GM23248 (cell line): ENCODE measurements at regions not wholly inside any gene's neighbourhood (a gene's known extent, or its start where the extent isn't known, plus 50 kb on each side); places are given as distances from the start of the nearest gene placed in this dataset.

Source experiments
- DNase-seq: peaks from one replicate; pipeline ENCODE4 v3.0.0-alpha.2; 2015
- H2AFZ ChIP-seq: fragments of 200-600 bp; sonication (generic); 2 replicates; pipeline ENCODE4 v1.6.1; 2016; ENCODE audit warnings: antibody characterized with exemption
- H3F3A ChIP-seq: fragments of 200-600 bp; sonication (generic); 2 replicates; pipeline ENCODE4 v1.6.1; 2016; ENCODE audit warnings: mild to moderate bottlenecking, antibody characterized with exemption, mixed run types; ENCODE audit not compliant: insufficient read depth
- H3K27ac ChIP-seq: fragments of 200-600 bp; sonication (generic); 2 replicates; pipeline ENCODE4 v1.5.1; 2016; ENCODE audit warnings: mild to moderate bottlenecking
- H3K27me3 ChIP-seq: fragments of 200-600 bp; sonication (generic); replicated peaks from 2 replicates; pipeline ENCODE4 v1.6.1; 2016; ENCODE audit warnings: mild to moderate bottlenecking; ENCODE audit not compliant: insufficient read depth
- H3K36me3 ChIP-seq: fragments of 200-600 bp; sonication (generic); 2 replicates; pipeline ENCODE4 v1.6.1; 2016; ENCODE audit warnings: low read depth, mild to moderate bottlenecking
- H3K4me1 ChIP-seq: fragments of 200-600 bp; sonication (generic); 2 replicates; pipeline ENCODE4 v1.6.1; 2016; ENCODE audit warnings: mild to moderate bottlenecking; ENCODE audit not compliant: insufficient read depth
- H3K4me2 ChIP-seq: fragments of 200-600 bp; sonication (generic); one replicate; pipeline ENCODE4 v1.6.1; 2016; ENCODE audit warnings: mild to moderate bottlenecking; ENCODE audit not compliant: unreplicated experiment
- H3K4me3 ChIP-seq: fragments of 200-600 bp; sonication (generic); 2 replicates; pipeline ENCODE4 v1.5.1; 2016; ENCODE audit warnings: mild to moderate bottlenecking
- H3K79me2 ChIP-seq: fragments of 200-600 bp; sonication (generic); 2 replicates; pipeline ENCODE4 v1.6.1; 2016; ENCODE audit warnings: mild to moderate bottlenecking; ENCODE audit not compliant: insufficient read depth
- H3K9ac ChIP-seq: fragments of 200-600 bp; sonication (generic); 2 replicates; pipeline ENCODE4 v1.6.1; 2016; ENCODE audit warnings: mild to moderate bottlenecking
- H3K9me2 ChIP-seq: fragments of 200-600 bp; sonication (generic); 2 replicates; pipeline ENCODE4 v1.6.1; 2016; ENCODE audit warnings: mixed run types, mild to moderate bottlenecking, moderate library complexity; ENCODE audit not compliant: insufficient read depth
- H3K9me3 ChIP-seq: fragments of 200-600 bp; sonication (generic); one replicate; pipeline ENCODE4 v1.6.1; 2017; ENCODE audit warnings: low read depth
- H4K20me1 ChIP-seq: fragments of 200-600 bp; sonication (generic); 2 replicates; pipeline ENCODE4 v1.6.0; 2016; ENCODE audit not compliant: insufficient read depth
- EZH2 ChIP-seq: fragments of 200-600 bp; sonication (generic); IDR thresholded peaks from 2 replicates; pipeline ENCODE4 v1.6.1; 2018; ENCODE audit warnings: antibody characterized with exemption, mild to moderate bottlenecking; ENCODE audit not compliant: insufficient read depth, poor library complexity, severe bottlenecking
- EZH2phosphoT487 ChIP-seq: fragments of 200-600 bp; sonication (generic); IDR thresholded peaks from 2 replicates; pipeline ENCODE4 v1.6.1; 2018; ENCODE audit warnings: antibody characterized with exemption, moderate library complexity, mild to moderate bottlenecking, low read depth; ENCODE audit not compliant: insufficient read depth
- WGBS, 2 experiments: methylation state at CpG; one replicate each; pipeline ENCODE4 v1.1.6; 2015 to 2017; ENCODE audit warnings: low lambda C conversion rate in 2 of 2, low coverage in 1 of 2; ENCODE audit errors: missing lambda C conversion rate in 2 of 2; 5-methylcytosine and 5-hydroxymethylcytosine counted together
- in situ Hi-C: fragments of 300-500 bp; cut with MboI; formaldehyde crosslinking; loops from 2 replicates; pipeline ENCODE4 v1.15.0; 2020

DNA sequence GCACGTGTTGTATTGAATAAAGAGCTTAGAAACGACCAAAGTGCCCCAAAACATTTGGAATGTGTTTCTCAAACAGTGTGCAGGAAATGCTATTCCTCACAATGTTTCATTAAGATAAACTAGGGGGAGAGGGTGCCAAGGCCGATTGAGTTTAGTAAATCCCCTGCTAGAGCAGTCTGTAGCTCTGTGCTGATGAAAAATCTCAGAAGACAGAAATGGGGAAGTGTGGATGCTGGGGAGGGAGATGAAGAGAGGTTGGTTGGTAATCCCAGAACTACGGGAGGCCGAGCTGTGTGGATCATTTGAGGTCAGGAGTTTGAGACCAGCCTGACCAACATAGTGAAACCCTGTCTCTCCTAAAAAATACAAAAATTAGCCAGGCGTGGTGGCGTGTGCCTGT lies 121.2 kb downstream of the FOXB1 start:
- H3K4me3 ChIP-seq, result no peak overlapping the region
- peaks cover 13% of the 10 kb centered on the region for H3K4me1 ChIP-seq
- no peaks in the 10 kb centered on the region; the same call in 1 of the 2 replicates for H3K27me3 ChIP-seq
- H2AFZ ChIP-seq, result no peak overlapping the region
- H3K9ac ChIP-seq, result no peak overlapping the region
- 53 to 61% methylated on average over 7 of the region's 7 CpGs for WGBS, 2 experiments
- H4K20me1 ChIP-seq, result no peaks in the 10 kb centered on the region
- H3K9me2 ChIP-seq, result no peaks in the 10 kb centered on the region
- no peak for DNase-seq
- H3K9me3 ChIP-seq, result no peaks in the 10 kb centered on the region
- in situ Hi-C loops, result no loop called here
- TF ChIP-seq EZH2phosphoT487 (no peak), EZH2 (no peak)
- H3K27ac ChIP-seq, result no peak overlapping the region
- H3K4me2 ChIP-seq, result no peak overlapping the region
- H3F3A ChIP-seq, result peaks cover 12% of the 10 kb centered on the region
- H3K79me2 ChIP-seq, result no peaks in the 10 kb centered on the region
- H3K36me3 ChIP-seq, result no peaks in the 10 kb centered on the region

DNA sequence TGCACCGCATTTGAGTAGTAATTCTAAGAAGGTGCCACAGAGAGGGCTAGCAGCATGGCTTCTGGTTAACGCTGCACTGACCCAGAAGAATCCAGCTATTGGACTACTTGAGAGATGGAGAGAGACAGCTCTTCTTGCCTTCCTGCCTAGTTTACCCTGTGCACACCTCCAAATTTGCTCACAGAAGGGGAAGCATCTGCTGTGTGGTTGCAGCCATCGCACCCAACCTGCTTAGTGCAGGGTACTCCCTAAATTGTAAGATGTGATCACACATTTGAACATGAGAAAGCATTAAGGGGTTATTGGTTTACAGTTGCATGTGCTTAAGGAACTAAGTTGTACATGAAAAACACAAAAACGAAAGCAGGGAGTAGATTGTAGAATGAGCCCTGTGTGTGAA lies 122.1 kb downstream of the FOXB1 start:
- H3K4me2 ChIP-seq, result no peak overlapping the region
- H3K4me1 ChIP-seq, result peaks cover 14% of the 10 kb centered on the region
- no peaks in the 10 kb centered on the region for H3K9me2 ChIP-seq
- no peaks in the 10 kb centered on the region for H3K79me2 ChIP-seq
- no peak for TF ChIP-seq EZH2
- TF ChIP-seq EZH2phosphoT487, result no peak
- 76 to 79% methylated on average over 4 of the region's 4 CpGs for WGBS, 2 experiments
- H4K20me1 ChIP-seq, result no peaks in the 10 kb centered on the region
- H3K27ac ChIP-seq, result no peak overlapping the region
- H2AFZ ChIP-seq, result no peak overlapping the region
- no peak overlapping the region for H3K4me3 ChIP-seq
- H3K9ac ChIP-seq, result no peak overlapping the region
- H3K36me3 ChIP-seq, result no peaks in the 10 kb centered on the region
- H3K9me3 ChIP-seq, result no peaks in the 10 kb centered on the region
- H3F3A ChIP-seq, result peaks cover 12% of the 10 kb centered on the region
- in situ Hi-C loops, result no loop called here
- no peaks in the 10 kb centered on the region; the same call in 1 of the 2 replicates for H3K27me3 ChIP-seq
- DNase-seq, result no peak

DNA sequence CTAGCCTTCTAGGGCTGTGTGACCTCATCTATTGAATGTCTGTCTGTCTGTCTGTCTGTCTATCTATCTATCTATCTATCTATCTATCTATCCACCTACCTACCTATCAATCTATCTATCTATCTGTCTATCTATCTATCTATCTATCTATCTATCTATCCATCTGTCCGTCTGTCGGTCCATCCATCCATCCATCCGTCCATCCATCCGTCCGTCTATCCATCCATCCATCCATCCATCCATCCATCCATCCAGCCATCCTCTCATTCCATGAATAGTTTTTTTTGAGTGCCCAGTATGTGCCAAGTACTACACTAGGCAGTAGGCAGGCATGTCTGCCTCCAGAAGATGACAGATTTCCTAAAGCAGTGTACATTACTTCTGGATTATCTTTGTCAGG lies 122.5 kb downstream of the FOXB1 start:
- H3K9me2 ChIP-seq, result no peaks in the 10 kb centered on the region
- H3K27me3 ChIP-seq, result no peaks in the 10 kb centered on the region; the same call in 1 of the 2 replicates
- no peak overlapping the region for H2AFZ ChIP-seq
- DNase-seq, result no peak
- no peaks in the 10 kb centered on the region for H3K9me3 ChIP-seq
- H3F3A ChIP-seq, result peaks cover 12% of the 10 kb centered on the region
- no peak overlapping the region for H3K4me3 ChIP-seq
- no peak overlapping the region for H3K4me2 ChIP-seq
- in situ Hi-C loops, result no loop called here
- no peak overlapping the region for H3K9ac ChIP-seq
- no peaks in the 10 kb centered on the region for H3K79me2 ChIP-seq
- no peaks in the 10 kb centered on the region for H4K20me1 ChIP-seq
- 51 to 53% methylated on average over 5 of the region's 5 CpGs for WGBS, 2 experiments
- TF ChIP-seq EZH2 (no peak), EZH2phosphoT487 (no peak)
- H3K4me1 ChIP-seq, result peaks cover 14% of the 10 kb centered on the region
- H3K36me3 ChIP-seq, result no peaks in the 10 kb centered on the region
- no peak overlapping the region; the same call in 1 of the 2 replicates for H3K27ac ChIP-seq

DNA sequence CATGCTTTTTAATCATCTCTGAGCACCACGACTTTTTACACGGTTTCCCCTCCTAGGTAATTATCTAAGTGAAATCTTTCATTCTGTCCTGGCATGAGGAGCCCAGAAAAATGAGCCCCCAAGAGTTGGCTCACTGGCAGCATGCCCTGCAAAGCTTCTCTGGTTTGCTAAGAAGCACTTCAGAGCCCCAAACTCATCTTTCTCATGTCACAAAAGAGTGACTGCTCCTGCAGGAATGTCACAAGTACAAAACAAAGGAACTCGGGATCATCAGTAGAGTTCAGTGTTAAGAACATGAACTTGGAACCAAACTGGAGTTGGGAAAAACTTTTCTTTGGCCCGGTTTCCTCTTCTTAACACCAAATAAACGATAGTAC lies 123.9 kb downstream of the FOXB1 start:
- Histone ChIP-seq H3K4me3 (peak overlapping the region; percentile 92), H4K20me1 (no peaks in the 10 kb centered on the region), H3K9me2 (no peaks in the 10 kb centered on the region), H3K79me2 (no peaks in the 10 kb centered on the region), H3K27me3 (no peaks in the 10 kb centered on the region; the same call in 1 of the 2 replicates), H3K36me3 (no peaks in the 10 kb centered on the region), H3K9ac (peak overlapping the region; percentile 84), H2AFZ (peak overlapping the region; percentile 96), H3F3A (peaks cover 12% of the 10 kb centered on the region), H3K4me2 (peak overlapping the region; percentile 99), H3K9me3 (no peaks in the 10 kb centered on the region), H3K27ac (peak overlapping the region; percentile 83), H3K4me1 (peaks cover 14% of the 10 kb centered on the region)
- WGBS, 2 experiments, result 0 to 1% methylated on average over 5 of the region's 5 CpGs
- TF ChIP-seq EZH2phosphoT487 (no peak), EZH2 (no peak)
- in situ Hi-C loops, result no loop called here
- peak; percentile 59 for DNase-seq

DNA sequence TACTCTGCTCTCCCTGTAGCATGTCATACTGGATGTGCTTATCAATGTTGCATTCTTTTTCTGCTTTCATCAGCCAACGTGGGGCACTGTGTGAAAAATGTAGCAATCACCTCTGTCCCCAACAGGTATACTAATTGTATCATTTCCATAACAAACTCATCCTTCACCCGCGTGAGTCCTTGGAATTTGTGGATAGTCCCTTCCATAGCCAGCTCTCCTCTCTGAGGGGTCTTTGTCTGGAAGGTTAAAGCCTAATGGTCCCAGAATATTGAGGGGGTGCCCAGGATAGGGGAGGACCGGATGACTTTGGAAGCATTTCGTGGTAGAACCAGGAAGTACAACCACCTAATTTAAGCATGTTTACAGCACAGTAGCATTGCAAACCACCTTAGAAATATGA lies 124.6 kb downstream of the FOXB1 start:
- WGBS, 2 experiments, result 58 to 60% methylated on average over 5 of the region's 5 CpGs
- peak overlapping the region; percentile 96; the same call in 1 of the 2 replicates for H2AFZ ChIP-seq

More for the DNA sequence above, 124.6 kb downstream of the FOXB1 start:
- no peak for DNase-seq
- H4K20me1 ChIP-seq, result no peaks in the 10 kb centered on the region
- H3K4me1 ChIP-seq, result peaks cover 14% of the 10 kb centered on the region
- TF ChIP-seq EZH2phosphoT487 (no peak), EZH2 (no peak)
- in situ Hi-C loops, result no loop called here
- peaks cover 12% of the 10 kb centered on the region for H3F3A ChIP-seq
- no peaks in the 10 kb centered on the region for H3K36me3 ChIP-seq
- no peak overlapping the region for H3K4me3 ChIP-seq
- no peak overlapping the region for H3K27ac ChIP-seq
- peak overlapping the region; percentile 84; the same call in 1 of the 2 replicates for H3K9ac ChIP-seq
- no peaks in the 10 kb centered on the region for H3K9me3 ChIP-seq
- no peaks in the 10 kb centered on the region for H3K9me2 ChIP-seq
- H3K4me2 ChIP-seq, result peak overlapping the region; percentile 99
- no peaks in the 10 kb centered on the region for H3K79me2 ChIP-seq
- no peaks in the 10 kb centered on the region; the same call in 1 of the 2 replicates for H3K27me3 ChIP-seq
